Right atrium auricular region (tissue), 2 donors: ENCODE measurements at regions not wholly inside any gene's neighbourhood (a gene's known extent, or its start where the extent isn't known, plus 50 kb on each side); places are given as distances from the start of the nearest gene placed in this dataset.

Source experiments
- DNase-seq: peaks from one replicate; pipeline ENCODE4 v3.0.0-alpha.2; 2019; ENCODE audit warnings: low spot score
- H3K27ac ChIP-seq, 2 donors: fragments of 200-600 bp; sonication (generic); 1 replicate in 1 of 2; 2 replicates in 1 of 2; pipeline ENCODE4 v1.5.1; 2016 to 2019
- H3K27me3 ChIP-seq, 2 donors: fragments of 200-600 bp; sonication (generic); one replicate each; pipeline versions ENCODE4 v1.5.1 to v1.6.0; 2017 to 2019
- H3K36me3 ChIP-seq: fragments of 200-600 bp; sonication (generic); one replicate; pipeline ENCODE4 v1.5.1; 2016
- H3K4me1 ChIP-seq, 2 donors: fragments of 200-600 bp; sonication (generic); one replicate each; pipeline versions ENCODE4 v1.5.1 to v1.6.0; 2017 to 2019
- H3K4me3 ChIP-seq, 2 donors: fragments of 200-600 bp; sonication (generic); 1 replicate in 1 of 2; 2 replicates in 1 of 2; pipeline ENCODE4 v1.5.1; 2017 to 2019; ENCODE audit warnings: mild to moderate bottlenecking in 1 of 2, moderate library complexity in 1 of 2
- H3K9me3 ChIP-seq, 2 donors: fragments of 200-600 bp; sonication (generic); one replicate each; pipeline ENCODE4 v1.5.1; 2019
- TF ChIP-seq, protein P1 (sequence below), 2 donors: fragments of 200-600 bp; sonication (generic); IDR thresholded peaks; one replicate each; pipeline ENCODE4 v1.5.1; 2019; ENCODE audit warnings: antibody characterized with exemption in 2 of 2

GRCh38 chr18:7429831-7430230, 137.3 kb upstream of the PTPRM start:
- no peak overlapping the region for H3K27ac ChIP-seq
- no peaks in the 10 kb centered on the region for H3K27me3 ChIP-seq
- DNase-seq = no peak
- H3K36me3 ChIP-seq = no peaks in the 10 kb centered on the region
- TF ChIP-seq, protein P1, sequence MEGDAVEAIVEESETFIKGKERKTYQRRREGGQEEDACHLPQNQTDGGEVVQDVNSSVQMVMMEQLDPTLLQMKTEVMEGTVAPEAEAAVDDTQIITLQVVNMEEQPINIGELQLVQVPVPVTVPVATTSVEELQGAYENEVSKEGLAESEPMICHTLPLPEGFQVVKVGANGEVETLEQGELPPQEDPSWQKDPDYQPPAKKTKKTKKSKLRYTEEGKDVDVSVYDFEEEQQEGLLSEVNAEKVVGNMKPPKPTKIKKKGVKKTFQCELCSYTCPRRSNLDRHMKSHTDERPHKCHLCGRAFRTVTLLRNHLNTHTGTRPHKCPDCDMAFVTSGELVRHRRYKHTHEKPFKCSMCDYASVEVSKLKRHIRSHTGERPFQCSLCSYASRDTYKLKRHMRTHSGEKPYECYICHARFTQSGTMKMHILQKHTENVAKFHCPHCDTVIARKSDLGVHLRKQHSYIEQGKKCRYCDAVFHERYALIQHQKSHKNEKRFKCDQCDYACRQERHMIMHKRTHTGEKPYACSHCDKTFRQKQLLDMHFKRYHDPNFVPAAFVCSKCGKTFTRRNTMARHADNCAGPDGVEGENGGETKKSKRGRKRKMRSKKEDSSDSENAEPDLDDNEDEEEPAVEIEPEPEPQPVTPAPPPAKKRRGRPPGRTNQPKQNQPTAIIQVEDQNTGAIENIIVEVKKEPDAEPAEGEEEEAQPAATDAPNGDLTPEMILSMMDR (IDR thresholded peaks at IDR 0.05) = no peak
- peaks cover 0 to 3% of the 10 kb centered on the region in 2 donors for H3K9me3 ChIP-seq
- no peak overlapping the region for H3K4me3 ChIP-seq
- no peaks in the 10 kb centered on the region for H3K4me1 ChIP-seq

DNA sequence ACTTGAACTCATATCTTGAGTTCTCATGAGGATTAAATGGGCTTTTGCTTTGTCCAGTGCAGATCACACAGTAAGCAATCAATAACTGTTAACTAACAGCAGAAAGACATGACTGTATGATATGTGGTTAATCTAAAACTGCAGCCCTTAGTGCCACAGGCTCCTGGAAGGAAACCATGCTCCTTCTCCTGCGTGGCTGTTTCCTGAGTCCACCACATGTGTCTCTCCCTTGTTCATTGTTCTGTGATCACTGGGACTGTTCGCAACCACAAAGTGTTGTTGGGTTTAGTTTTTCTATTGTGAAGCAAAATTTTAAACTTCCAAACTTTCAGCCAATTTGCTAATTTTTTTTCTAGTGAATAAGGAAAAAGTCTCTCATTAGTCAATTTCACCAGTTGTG, 130.9 kb upstream of the PTPRM start:
- Histone ChIP-seq H3K27ac (no peak overlapping the region), H3K4me1 (no peaks in the 10 kb centered on the region), H3K9me3 (no peaks in the 10 kb centered on the region), H3K4me3 (no peak overlapping the region), H3K27me3 (no peaks in the 10 kb centered on the region), H3K36me3 (no peaks in the 10 kb centered on the region)
- DNase-seq = no peak
- TF ChIP-seq, protein P1 (IDR thresholded peaks at IDR 0.05) = no peak

DNA sequence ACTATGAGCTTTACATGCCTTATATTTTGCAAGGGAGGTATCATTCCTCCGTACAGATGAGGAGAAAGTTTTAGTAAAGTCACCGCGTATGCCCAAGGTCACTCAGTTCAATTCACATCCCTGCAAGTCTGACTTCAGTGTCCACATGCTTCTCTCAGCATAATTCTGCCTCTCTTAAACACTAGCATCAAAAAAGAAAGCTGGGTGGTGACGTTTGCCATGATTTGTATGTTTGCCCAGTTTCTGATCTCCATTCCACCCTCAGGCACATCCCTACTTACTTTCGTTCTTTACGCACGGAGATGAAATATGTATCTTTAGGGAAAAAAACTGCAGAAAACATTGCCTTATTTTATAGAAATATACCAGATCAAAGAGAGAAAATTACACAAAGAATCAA, 129.2 kb upstream of the PTPRM start:
- Histone ChIP-seq H3K36me3 (no peaks in the 10 kb centered on the region), H3K4me3 (no peak overlapping the region), H3K9me3 (no peaks in the 10 kb centered on the region), H3K4me1 (no peaks in the 10 kb centered on the region), H3K27ac (no peak overlapping the region), H3K27me3 (no peaks in the 10 kb centered on the region)
- TF ChIP-seq, protein P1 (IDR thresholded peaks at IDR 0.05) = no peak
- no peak for DNase-seq

DNA sequence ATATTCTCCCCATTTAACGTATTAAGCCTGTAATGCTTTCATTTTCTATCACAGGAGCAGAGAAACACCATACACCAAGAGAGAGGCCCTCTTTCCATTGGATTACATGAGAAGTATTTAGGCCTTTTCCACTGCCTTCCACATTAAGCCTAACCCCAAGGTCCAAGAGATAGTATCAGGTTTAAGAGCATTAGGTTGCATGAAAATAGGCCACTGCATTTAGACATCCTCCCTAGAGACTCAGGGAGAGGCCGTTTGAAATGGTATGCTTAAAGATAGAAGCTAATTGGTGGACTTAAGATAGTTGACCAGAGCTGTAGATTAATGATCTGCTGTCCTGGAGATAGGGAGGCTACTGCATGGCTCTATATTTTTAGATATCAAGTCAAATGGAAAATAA, 128.5 kb upstream of the PTPRM start:
- Histone ChIP-seq H3K27ac (no peak overlapping the region), H3K4me3 (no peak overlapping the region), H3K9me3 (no peaks in the 10 kb centered on the region), H3K36me3 (no peaks in the 10 kb centered on the region), H3K4me1 (no peaks in the 10 kb centered on the region), H3K27me3 (no peaks in the 10 kb centered on the region)
- DNase-seq = no peak
- TF ChIP-seq, protein P1 (IDR thresholded peaks at IDR 0.05) = no peak

DNA sequence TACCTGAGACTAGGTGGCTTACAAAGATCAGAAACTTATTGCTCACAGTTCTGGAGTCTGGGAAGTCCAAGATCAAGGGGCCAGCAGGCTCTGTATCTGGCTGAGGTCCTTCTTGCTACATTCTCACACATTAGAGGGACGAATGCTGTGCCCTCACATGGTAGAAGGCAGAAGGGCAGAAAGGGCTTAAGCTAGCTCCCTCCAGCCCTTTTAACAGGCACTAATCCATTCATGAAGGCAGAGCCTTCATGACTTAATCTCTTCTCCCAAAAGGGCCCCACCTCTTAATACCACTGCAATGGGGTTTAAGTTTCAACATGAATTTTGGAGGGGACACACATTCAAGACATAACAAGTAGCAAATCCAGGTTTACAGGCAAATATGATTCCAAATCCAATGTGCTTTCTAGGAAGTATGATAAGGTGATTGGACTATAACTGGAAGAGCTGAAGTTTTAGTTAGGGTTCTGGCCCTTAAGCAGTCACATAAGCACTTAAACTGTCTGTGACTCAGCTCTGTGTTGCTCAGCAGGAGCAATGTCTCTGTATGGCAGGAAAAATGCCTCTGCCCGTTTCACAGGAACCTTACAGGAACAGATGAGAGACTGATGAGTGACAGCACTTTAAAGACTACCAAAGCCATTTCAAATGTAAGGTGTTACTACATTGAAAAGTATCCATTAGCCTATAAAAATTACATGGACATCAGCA, 119.6 kb upstream of the PTPRM start:
- Histone ChIP-seq H3K27ac (no peak overlapping the region), H3K9me3 (no peaks in the 10 kb centered on the region), H3K4me1 (no peaks in the 10 kb centered on the region), H3K27me3 (no peaks in the 10 kb centered on the region), H3K4me3 (no peak overlapping the region), H3K36me3 (no peaks in the 10 kb centered on the region)
- no peak for DNase-seq
- TF ChIP-seq, protein P1 (IDR thresholded peaks at IDR 0.05) = no peak

GRCh38 chr18:7452331-7452730, 114.8 kb upstream of the PTPRM start:
- no peak overlapping the region for H3K4me3 ChIP-seq
- H3K36me3 ChIP-seq = no peaks in the 10 kb centered on the region
- no peaks in the 10 kb centered on the region for H3K9me3 ChIP-seq
- no peaks in the 10 kb centered on the region for H3K27me3 ChIP-seq
- H3K4me1 ChIP-seq = no peaks in the 10 kb centered on the region
- TF ChIP-seq, protein P1 (IDR thresholded peaks at IDR 0.05) = peak; percentile 56 to 74
- DNase-seq = no peak
- no peak overlapping the region for H3K27ac ChIP-seq
